Activated CD8-positive, alpha-beta T cell treated with anti-CD3 and anti-CD28 coated beads for 36 hours (primary cell): ENCODE measurements at regions not wholly inside any gene's neighbourhood (a gene's known extent, or its start where the extent isn't known, plus 50 kb on each side); places are given as distances from the start of the nearest gene placed in this dataset.

ENCODE experiments used
- ATAC-seq: fragments of 200-7000 bp; cut with Tn5 transposase; one replicate; pipeline ENCODE4 v1.10.0; 2021; ENCODE audit warnings: mild to moderate bottlenecking, moderate library complexity
- CTCF ChIA-PET: fragments of 350-600 bp; sonication (Branson Sonifier 250); formaldehyde crosslinking; loops from one replicate; lab custom pipeline; 2021; ENCODE audit warnings: antibody characterized with exemption; lab: Charles Lee
- POLR2A ChIA-PET: fragments of 350-600 bp; sonication (Branson Sonifier 250); formaldehyde crosslinking; loops from one replicate; lab custom pipeline; 2021; ENCODE audit warnings: antibody characterized with exemption; lab: Charles Lee
- DNase-seq: peaks from one replicate; pipeline ENCODE4 v3.0.0-alpha.2; 2020
- H3K27ac Mint-ChIP-seq: one replicate; pipeline ENCODE4 v1.8.0; 2021; ENCODE audit warnings: mild to moderate bottlenecking, mixed read lengths
- H3K27me3 Mint-ChIP-seq: one replicate; pipeline ENCODE4 v1.8.0; 2021; ENCODE audit warnings: mixed read lengths
- H3K36me3 Mint-ChIP-seq: one replicate; pipeline ENCODE4 v1.8.0; 2021; ENCODE audit warnings: low read depth, mixed read lengths
- H3K4me1 Mint-ChIP-seq: one replicate; pipeline ENCODE4 v1.8.0; 2021; ENCODE audit warnings: low read depth, mixed read lengths
- H3K4me3 Mint-ChIP-seq: one replicate; pipeline ENCODE4 v1.8.0; 2021; ENCODE audit warnings: mild to moderate bottlenecking, moderate library complexity, mixed read lengths
- H3K9me3 Mint-ChIP-seq: one replicate; pipeline ENCODE4 v1.8.0; 2021; ENCODE audit warnings: mixed read lengths
- intact Hi-C: fragments of 100-400 bp; cut with micrococcal nuclease; formaldehyde crosslinking; loops from one replicate; pipeline ENCODE4 v1.10.0; 2022
- TF ChIP-seq, protein P1 (sequence below): fragments of 200-600 bp; IDR thresholded peaks from one replicate; pipeline ENCODE4 v1.8.0; 2022; ENCODE audit warnings: antibody characterized with exemption, mild to moderate bottlenecking

GRCh38 chr2:150160058-150160457, 327.4 kb downstream of the RND3 start:
- ATAC-seq (no peak), DNase-seq (no peak)
- H3K4me1 Mint-ChIP-seq = no peaks in the 10 kb centered on the region
- intact Hi-C loops = no loop called here
- ChIA-PET CTCF (no interaction called here), POLR2A (no interaction called here)
- TF ChIP-seq, protein P1, sequence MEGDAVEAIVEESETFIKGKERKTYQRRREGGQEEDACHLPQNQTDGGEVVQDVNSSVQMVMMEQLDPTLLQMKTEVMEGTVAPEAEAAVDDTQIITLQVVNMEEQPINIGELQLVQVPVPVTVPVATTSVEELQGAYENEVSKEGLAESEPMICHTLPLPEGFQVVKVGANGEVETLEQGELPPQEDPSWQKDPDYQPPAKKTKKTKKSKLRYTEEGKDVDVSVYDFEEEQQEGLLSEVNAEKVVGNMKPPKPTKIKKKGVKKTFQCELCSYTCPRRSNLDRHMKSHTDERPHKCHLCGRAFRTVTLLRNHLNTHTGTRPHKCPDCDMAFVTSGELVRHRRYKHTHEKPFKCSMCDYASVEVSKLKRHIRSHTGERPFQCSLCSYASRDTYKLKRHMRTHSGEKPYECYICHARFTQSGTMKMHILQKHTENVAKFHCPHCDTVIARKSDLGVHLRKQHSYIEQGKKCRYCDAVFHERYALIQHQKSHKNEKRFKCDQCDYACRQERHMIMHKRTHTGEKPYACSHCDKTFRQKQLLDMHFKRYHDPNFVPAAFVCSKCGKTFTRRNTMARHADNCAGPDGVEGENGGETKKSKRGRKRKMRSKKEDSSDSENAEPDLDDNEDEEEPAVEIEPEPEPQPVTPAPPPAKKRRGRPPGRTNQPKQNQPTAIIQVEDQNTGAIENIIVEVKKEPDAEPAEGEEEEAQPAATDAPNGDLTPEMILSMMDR = no peak
- H3K27ac Mint-ChIP-seq = no peak overlapping the region
- no peaks in the 10 kb centered on the region for H3K27me3 Mint-ChIP-seq
- H3K4me3 Mint-ChIP-seq = no peak overlapping the region
- H3K36me3 Mint-ChIP-seq = no peaks in the 10 kb centered on the region
- H3K9me3 Mint-ChIP-seq = no peaks in the 10 kb centered on the region

DNA sequence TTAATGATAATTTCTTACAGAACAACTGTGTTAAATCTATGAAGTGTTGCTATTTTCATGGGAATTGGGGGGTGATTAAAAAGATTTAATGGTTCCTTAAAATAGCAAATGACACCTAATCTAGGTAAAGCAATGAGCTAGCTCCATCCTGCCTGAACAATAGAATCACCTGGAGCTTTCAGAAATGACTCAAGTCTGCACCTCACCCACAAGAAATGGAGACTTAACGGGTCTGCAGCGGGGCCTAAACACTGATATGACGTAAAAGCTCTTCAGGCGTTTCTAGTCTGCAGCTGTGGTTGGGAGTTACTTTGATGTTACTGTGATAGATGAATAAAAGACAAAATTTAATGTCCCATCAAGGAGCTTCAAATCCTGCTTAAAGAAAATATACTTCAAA, 328.2 kb downstream of the RND3 start:
- TF ChIP-seq, protein P1 = no peak
- Mint-ChIP-seq H3K4me1 (no peaks in the 10 kb centered on the region), H3K4me3 (no peak overlapping the region), H3K9me3 (no peaks in the 10 kb centered on the region), H3K27me3 (no peaks in the 10 kb centered on the region), H3K27ac (no peak overlapping the region), H3K36me3 (no peaks in the 10 kb centered on the region)
- ATAC-seq (no peak), DNase-seq (no peak)
- intact Hi-C loops = no loop called here
- CTCF ChIA-PET = no interaction called here
- POLR2A ChIA-PET = no interaction called here

DNA sequence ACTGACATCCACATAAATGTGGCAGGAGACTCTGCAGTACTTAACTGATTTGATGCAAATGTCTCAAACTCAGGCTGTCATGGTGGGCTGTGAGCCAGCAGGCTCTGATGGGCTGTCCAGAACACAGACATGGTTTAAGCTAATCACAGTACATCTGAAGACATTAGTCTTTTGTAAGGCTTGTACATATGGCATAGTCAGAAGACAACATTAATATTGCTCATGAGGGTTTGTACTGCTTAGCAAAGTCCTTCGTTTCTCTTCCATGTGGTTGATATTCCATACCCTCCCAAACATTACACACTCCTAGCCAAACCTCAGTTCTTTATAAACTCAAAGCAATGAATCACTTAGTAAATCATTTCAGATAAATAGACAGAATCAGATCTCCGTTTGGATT, 330.6 kb downstream of the RND3 start:
- H3K36me3 Mint-ChIP-seq = no peaks in the 10 kb centered on the region
- ChIA-PET POLR2A (no interaction called here), CTCF (no interaction called here)
- ATAC-seq (no peak), DNase-seq (no peak)
- no peaks in the 10 kb centered on the region for H3K9me3 Mint-ChIP-seq
- no peaks in the 10 kb centered on the region for H3K4me1 Mint-ChIP-seq
- H3K4me3 Mint-ChIP-seq = no peak overlapping the region
- TF ChIP-seq, protein P1 = no peak
- no peak overlapping the region for H3K27ac Mint-ChIP-seq
- intact Hi-C loops = no loop called here
- no peaks in the 10 kb centered on the region for H3K27me3 Mint-ChIP-seq

DNA sequence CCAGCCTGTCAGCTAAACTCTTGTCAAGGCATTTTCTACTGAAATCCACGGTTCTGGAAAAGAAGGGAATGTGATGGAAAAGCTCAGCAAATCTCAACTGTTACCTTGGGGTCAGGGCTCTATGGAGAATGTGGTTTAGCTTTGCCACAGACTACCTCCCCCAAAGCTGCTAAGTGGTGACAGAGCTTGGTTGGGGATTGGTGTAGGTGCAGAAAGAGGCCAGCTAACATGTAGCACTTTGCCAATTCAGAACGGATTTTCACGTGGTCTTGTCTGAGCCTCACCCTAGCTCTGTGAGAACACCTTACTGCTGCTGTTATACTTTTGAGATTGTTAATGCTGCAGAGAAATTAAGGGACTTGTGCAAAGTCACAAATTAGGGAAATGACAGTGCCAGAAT, 331.1 kb downstream of the RND3 start:
- CTCF ChIA-PET = no interaction called here
- Mint-ChIP-seq H3K36me3 (no peaks in the 10 kb centered on the region), H3K27me3 (no peaks in the 10 kb centered on the region), H3K4me3 (no peak overlapping the region), H3K27ac (no peak overlapping the region), H3K4me1 (no peaks in the 10 kb centered on the region), H3K9me3 (no peaks in the 10 kb centered on the region)
- intact Hi-C loops = no loop called here
- DNase-seq = no peak
- POLR2A ChIA-PET = no interaction called here
- TF ChIP-seq, protein P1 = no peak
- ATAC-seq = no peak

DNA sequence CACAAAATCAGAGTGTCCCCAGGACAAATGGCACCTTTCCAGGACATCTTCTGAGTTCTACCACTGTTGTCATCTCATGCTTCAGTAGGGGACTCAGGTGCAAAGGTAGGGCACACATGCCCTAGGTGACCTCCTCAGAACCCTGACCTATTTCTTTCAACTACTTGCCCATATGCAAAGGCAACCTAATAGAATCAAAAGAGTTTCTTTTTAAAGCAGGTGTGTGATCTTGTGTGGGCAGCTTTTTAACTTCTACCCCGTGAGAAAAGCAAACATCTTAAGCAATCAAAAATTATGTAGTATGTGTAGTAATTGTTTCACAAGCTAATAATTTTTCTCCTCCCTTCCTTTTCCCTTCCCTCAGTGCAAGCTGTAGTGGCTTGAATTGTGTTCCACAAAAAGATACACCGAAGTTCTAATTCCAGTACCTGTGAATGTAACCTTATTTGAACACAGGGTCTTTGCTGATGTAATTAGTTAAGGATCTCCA, 333.1 kb downstream of the RND3 start:
- POLR2A ChIA-PET = no interaction called here

More for the DNA sequence above, 333.1 kb downstream of the RND3 start:
- DNase-seq (no peak), ATAC-seq (no peak)
- Mint-ChIP-seq H3K27me3 (no peaks in the 10 kb centered on the region), H3K4me3 (no peak overlapping the region), H3K4me1 (no peaks in the 10 kb centered on the region), H3K27ac (no peak overlapping the region), H3K36me3 (no peaks in the 10 kb centered on the region), H3K9me3 (no peaks in the 10 kb centered on the region)
- CTCF ChIA-PET = no interaction called here
- intact Hi-C loops = no loop called here
- TF ChIP-seq, protein P1 = no peak
